IPS-11a (cell line): ENCODE measurements at regions not wholly inside any gene's neighbourhood (a gene's known extent, or its start where the extent isn't known, plus 50 kb on each side); places are given as distances from the start of the nearest gene placed in this dataset.

ENCODE experiments used
- H3K4me3 ChIP-seq: one replicate; pipeline ENCODE4 v1.5.1; 2013; ENCODE audit warnings: low read depth, low read length, control low read depth

DNA sequence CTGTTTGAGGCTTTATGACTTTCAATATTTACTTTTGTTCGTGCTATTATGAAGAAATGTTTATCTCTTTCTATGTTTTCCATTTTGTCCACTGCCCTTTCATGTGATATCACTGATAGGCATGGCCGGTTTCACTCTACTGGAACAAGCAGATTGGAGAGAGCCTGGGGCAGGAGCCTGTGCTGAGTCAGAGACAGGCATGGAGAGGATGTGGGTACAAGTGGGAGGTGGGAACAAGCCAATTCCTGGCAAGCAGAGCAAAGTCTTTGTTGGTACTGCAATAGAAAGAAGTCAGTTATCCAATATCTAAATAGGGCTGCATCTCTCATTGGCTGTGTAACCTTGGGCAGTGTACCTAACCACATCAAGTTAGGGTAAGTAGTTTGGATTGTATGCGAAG lies 545.6 kb upstream of the MAP3K7 start:
- H3K4me3 ChIP-seq = no peak overlapping the region

DNA sequence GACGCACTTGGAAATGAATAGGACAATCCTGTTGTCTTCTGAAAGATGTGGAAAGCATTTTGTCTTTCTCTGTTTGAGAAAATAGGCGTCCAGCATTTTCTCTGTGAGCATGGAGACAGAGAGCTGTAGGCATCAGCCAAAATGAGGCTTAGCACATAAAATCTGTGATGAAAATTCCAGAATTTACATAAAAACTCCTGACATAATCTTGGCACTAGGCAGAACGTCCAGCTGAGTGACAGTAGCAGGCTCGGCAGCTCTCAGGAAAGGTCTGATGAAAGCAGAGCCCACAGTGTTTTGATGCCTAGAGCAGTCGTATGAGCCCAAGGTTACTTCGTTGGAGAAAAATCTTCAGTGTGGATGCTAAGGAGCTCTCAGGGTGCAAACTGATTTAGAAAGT lies 543.3 kb upstream of the MAP3K7 start:
- no peak overlapping the region for H3K4me3 ChIP-seq

DNA sequence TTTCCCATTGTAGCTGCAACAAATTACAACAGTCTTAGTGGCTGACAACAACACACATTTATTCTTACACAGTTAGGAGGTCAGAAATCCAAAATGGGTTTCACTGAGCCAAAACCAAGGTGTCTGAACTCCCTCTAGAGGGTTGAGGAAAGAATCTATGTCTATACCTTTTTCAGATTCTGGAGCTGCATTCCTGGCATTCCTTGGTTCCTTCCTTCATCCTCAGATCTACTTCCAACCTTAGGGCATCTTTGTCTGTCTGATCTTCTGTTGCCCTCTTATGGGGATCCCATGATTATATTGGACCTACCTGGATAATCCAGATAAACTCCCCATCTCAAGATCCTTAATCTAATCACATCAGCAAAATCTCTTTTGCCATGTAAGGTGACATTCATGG lies 540.9 kb upstream of the MAP3K7 start:
- no peak overlapping the region for H3K4me3 ChIP-seq

DNA sequence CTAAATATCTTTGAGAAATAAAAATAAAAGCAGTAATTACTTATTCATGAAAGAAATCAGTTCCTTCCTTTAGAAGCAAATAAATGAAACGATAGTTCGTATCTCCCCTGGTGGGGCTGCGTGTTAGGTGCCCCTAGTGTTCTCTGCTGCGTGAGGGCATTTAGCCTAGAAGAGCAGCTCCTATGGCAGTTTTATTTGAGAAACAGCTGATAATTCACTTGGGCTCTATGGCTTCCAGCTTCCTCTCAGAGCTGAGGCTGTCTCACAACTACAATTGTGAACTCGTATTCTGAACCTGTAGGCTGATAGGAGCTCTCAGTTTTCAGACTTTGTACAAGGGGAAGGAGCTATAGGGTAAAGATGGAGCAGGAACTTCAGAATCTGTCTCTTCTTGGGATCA lies 540.0 kb upstream of the MAP3K7 start:
- H3K4me3 ChIP-seq = no peak overlapping the region

DNA sequence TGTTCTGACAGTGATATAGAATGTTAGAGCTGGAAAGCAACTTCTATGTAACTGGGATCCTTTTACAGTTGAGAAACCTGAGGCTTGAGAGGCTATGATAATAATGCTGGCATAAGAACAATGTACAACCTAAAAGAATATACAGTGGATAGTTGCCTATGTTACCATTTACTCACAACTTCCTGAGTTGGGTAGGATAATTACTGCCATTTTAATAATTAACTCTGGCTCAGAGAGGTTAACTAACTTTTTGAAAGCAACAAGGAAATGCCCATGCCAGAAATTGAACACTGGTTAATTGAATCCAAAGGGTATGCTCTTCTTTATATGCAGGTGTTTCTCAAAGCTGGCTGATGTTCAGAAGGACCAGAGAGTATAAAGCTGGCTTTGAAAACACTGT lies 530.7 kb upstream of the MAP3K7 start:
- no peak overlapping the region for H3K4me3 ChIP-seq

DNA sequence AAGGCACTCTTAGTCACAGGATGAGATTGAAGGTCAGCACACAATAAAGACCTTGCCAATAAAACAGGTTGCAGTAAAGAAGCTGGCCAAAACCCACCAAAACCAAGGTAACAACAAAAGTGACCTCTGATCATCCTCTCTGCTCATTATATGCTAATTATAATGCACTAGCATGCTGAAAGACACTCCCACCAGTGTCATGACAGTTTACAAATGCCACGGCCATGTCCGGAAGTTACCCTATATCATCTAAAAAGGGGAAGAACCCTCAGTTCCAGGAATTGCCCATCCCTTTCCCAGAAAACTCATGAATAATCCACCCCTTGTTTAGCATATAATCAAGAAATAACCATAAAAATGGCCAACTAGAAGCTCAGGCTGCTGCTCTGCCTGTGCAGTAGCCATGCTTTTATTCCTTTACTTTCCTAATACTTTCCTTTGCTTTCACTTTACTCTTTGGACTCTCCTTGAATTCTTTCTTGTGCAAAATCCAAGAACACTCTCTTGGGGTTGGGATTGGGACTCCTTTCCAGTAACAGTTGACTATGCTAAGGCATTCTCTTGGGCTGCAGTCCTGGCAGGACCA lies 527.3 kb upstream of the MAP3K7 start:
- no peak overlapping the region for H3K4me3 ChIP-seq

DNA sequence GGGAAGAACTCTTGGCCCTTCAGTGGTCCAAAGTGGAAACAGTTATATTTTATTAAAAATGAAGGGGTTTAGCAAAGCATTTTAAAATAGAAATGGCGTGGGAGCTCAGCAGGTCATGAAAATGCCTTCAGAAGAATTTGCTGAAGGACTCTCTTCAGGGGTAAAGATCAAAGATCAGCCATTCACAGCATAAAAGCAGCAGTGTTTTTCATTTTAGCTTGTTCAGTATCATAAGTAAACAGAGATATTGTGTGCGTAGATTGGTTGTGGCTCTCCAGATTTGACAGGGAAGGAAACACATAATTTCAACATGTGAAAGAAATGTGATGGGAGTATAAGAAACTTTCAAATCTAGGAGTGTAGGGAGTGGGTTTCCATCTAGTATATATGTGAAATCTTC lies 519.2 kb upstream of the MAP3K7 start:
- H3K4me3 ChIP-seq = no peak overlapping the region

DNA sequence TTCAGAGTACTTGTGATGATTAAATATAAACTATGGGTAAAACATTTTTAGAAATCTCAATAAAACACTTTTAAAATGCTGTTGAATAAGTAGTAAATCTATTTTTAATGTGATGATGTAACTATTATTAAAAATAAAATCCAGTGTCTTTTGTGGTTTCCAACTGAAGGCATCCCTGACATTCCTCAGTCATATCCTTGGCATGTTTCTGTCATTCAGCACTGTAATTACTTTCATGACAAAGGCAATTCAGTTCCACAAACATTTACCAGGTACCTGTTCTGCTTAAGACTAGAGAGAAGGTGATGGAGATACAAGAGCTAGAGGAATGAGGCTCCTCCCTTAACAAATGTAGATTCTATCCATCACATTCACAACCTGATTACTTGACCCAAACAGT lies 518.7 kb upstream of the MAP3K7 start:
- no peak overlapping the region for H3K4me3 ChIP-seq

DNA sequence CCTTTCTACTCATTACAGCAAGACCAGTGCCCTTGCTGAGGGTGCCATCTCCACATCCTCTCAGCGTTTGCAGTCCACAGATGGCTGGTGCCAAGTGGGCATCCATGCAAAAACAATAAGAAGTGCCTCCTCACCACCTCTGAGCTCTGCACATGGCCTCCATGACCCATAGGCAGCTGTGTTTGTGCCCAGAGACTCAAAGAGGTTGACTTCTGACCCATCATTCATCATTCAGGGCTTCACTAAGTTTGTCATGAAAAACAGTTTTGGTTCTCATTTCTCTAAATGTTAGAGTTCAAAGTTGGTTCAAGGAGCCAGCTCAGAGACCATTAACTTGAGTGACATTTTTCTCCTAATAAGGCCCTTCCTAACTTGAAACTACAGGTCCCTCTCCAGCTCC lies 512.6 kb upstream of the MAP3K7 start:
- no peak overlapping the region for H3K4me3 ChIP-seq

DNA sequence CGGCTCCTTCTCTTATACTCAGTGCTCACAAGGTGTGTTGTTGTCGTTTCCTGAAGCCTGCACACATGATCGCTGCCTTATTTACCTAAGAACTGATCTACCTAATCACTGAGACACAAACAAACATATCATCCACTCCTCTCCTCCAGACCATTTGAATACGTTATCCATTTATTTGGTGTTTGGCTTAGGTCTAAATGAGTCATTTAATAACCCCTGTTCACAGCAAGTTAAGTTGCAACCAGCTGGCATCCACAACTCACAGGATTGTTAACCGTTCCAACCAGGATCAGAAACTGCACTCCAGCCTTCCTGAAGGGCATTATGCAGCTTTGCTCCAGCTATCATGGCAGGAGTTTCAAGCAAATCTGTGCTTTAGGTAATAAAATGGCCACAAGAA lies 511.1 kb upstream of the MAP3K7 start:
- H3K4me3 ChIP-seq = no peak overlapping the region

DNA sequence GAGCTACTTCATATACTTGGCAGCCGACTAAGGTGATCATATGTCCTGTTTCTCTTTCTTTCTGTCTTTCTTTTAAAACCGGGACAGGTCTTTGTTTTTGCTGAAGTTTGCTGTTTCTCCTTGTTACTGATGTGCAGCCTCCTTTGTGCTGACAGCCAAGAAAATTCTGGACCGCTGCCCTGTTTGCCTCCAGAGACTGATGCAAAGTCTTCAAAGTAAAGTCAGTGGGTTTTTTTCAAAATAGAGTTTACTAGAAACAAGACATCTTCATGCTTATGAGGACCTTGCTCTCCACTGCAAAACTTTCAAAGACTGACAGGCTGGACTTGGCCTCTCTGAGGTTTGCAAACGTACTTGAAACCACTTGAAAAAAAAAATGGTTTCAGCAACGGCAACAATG lies 510.5 kb upstream of the MAP3K7 start:
- H3K4me3 ChIP-seq = no peak overlapping the region

DNA sequence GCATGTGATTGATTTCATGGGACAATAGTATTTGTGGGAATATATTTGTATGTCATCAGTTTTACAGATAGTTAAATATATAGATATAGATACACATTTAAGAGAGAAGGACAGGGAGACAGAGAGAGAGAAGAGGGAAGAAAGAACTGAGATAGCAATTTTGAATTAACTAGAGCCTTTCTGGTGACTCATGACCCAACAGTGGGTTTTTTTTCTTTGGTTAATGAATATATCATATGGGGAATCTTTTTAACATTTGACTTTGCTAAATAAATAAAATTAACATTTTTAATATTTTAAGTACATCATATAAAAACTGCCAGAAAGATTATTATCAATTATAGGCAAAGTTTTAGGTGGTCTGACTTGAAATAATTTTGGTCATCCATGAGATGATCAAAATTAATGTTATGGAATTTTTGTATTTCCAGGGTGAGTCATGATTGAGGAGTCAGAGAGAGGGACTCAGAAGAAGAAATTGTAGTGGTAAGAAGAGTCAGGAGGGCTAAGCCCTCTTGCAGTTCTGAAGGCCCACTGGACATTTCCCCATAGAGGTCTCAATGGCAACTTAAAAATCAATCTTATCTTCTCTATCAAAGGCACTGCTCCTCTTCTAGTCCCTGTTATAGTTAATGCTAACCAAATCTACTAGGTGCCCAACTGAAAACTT lies 508.1 kb upstream of the MAP3K7 start:
- no peak overlapping the region for H3K4me3 ChIP-seq

DNA sequence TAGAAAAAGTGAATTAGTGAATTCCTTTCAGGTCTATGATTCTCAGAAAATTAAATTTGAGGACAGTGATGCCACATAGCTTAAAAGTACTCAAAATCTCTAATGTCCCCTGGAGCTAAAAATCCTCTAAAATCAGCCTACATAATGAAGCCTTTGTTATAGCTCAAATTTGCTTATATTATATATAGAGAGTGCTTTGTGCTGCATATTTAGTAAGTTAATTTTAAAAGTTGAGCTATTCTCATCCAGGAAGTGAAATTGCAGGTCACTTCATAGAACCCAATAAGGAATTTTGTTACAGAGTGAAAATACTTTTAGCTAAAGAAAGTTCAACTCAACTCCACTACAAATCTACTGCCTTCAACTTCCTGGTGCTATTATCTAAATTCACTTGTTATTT lies 507.5 kb upstream of the MAP3K7 start:
- H3K4me3 ChIP-seq = no peak overlapping the region

DNA sequence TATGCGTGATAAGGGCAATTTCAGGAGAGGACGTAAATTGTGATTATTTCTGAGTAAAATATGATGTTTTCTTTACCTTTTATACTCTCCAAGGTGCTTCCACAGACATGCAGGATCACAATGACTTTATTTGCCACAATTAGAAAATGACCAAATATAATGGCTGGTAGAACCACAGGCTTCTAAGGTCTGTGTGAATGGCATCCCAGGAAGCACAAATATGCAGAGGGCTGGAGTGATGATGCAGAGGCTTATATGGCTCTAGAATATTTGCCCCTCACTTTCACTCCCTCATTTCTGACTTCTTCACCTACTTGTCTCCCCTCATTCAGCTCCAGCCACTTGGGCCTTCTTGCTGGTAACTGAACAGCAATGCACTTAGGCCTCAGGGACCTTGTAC lies 502.1 kb upstream of the MAP3K7 start:
- H3K4me3 ChIP-seq = no peak overlapping the region

DNA sequence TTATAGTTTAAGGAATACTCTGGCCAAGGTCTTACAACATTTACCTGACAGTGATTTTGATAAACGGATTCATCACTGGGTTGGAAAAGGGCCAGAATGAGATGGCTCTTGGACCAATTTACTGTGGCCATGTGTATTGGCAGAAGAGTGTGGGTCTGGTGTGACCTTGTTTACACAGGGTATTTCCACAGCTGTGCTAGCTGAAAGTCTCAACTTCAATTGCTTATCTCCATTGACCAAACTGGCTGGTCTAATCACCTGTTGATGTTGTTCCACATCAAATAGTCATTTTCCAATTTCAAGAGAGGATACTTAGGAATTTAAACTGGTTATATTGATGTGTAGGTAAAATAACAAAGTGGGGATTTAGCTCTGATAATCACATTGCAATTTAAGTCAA lies 501.6 kb upstream of the MAP3K7 start:
- no peak overlapping the region for H3K4me3 ChIP-seq

DNA sequence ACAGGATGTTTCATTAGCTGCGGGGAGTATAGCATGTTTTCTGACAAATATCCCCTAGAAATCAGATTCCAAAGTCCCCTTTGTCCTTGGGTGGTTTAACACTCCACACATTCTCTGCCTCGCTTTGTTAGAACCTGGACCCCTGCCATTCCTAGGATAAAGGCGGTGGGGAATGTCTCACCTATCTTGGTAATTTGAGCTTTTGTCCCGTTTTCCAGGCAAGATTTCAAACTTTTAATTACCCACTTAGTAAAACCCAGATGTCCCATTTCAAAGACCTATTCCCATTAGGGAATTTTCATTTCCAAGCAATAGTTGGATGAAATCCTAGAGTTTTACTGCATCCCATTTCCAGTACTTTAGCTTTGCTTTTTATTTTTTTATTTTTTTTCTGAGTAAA lies 501.0 kb upstream of the MAP3K7 start:
- H3K4me3 ChIP-seq = no peak overlapping the region

DNA sequence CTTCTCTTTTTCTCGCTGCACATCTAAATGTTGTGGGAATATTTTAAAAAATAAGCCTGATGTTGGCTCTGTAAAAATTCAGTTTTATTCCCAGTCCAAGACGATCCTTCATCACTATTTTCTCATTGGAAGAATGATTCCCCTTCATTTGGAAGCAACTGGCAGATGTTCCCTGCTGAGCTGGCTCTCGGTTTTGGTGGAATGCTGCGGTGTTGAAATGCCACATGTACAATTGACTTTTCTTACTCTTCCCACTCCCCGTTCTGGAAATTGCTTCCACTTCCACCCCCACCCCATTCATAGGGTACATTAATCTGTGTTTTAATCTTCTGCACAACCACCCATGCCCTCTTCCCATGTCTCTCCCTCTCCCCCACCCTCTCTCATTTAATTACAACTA lies 496.3 kb upstream of the MAP3K7 start:
- no peak overlapping the region for H3K4me3 ChIP-seq

DNA sequence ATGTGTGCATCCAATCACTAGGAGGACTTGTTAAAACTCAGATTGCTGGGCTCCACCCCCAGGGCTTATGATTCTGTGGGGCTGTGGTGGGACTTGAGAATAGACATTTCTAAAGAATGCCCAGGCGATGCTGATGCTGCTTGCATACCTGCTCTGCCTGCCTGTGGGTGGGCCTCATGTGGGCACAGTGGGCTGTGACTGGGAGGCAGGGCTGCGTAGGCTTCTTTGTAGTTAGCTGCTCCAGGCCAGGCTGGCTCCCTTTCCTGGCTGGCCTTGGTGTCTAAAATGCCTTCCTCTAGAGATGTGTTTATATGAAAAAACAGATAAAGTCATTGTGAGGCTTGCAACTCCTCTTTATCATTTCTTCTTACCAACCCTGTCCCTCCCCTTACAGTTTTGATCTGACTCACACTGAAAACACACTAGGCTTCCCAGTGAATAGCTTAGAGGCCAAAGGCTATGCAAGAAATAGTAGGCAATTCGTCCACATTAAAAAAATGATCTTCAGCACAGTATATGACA lies 495.5 kb upstream of the MAP3K7 start:
- H3K4me3 ChIP-seq = no peak overlapping the region

DNA sequence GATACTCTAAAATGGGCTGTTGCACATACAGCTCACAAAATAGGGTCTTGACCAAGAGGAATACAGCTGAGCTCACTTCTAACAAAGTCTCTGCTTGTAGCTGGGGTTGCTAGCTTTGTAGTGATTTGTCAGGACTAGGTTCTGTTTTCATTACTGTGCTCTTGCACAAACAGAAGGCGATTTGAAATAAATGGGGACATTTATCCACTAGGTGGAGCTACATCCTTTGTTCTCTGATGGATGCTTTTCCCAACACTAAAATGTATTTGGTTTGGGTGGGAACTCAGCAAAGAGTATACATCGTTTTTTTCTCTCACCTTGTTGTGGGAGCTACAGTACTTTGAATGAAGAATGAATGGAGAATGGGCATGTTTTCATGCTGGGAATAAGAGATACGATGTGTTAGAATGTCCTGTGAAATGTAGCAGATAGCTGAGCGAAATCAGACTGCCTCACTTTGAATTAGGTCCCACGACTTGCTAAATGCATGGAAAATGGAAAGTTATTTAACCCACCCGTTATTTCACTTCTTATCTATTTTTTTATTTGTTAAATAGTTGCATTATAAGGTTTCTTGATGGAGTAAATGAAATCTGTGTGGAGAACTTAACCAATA lies 494.7 kb upstream of the MAP3K7 start:
- H3K4me3 ChIP-seq = no peak overlapping the region

DNA sequence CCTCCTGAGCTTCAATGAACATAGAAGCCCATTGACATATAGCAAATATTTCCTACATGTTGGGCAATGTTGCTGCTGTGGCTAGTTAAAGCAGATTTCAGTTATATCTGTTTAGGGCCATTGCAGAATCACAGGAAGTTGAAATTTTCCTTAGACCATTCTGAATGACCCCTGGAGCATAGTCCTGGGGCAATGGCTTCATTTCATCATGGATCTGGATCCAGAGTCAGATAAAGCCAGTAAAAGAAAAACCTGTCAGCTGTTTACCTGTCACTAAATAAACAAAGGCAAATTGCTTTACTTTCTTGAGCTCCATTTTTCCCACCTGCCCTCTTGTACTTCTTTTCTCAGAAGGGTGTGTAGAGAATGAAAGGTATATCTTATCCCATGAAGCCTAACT lies 494.0 kb upstream of the MAP3K7 start:
- H3K4me3 ChIP-seq = no peak overlapping the region

DNA sequence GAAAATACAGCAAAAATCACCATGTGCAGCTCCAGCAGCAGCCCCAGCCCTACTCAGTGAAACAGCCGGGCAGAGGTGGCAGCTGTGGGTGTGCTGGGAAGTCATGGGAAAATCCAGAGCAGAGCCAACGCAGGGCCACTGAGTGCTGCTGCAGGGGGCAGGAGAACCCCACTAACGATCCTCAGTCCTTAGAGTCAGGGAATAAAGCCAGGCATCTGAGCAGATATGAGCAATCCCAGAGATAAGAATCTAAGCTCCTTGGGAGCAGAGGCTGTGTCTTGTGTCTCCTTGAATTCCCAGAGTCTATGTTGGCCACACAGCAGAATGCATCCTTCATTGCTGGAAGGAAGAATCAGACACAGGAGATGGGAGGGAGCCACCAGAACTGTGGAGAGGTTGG lies 493.1 kb upstream of the MAP3K7 start:
- no peak overlapping the region for H3K4me3 ChIP-seq

DNA sequence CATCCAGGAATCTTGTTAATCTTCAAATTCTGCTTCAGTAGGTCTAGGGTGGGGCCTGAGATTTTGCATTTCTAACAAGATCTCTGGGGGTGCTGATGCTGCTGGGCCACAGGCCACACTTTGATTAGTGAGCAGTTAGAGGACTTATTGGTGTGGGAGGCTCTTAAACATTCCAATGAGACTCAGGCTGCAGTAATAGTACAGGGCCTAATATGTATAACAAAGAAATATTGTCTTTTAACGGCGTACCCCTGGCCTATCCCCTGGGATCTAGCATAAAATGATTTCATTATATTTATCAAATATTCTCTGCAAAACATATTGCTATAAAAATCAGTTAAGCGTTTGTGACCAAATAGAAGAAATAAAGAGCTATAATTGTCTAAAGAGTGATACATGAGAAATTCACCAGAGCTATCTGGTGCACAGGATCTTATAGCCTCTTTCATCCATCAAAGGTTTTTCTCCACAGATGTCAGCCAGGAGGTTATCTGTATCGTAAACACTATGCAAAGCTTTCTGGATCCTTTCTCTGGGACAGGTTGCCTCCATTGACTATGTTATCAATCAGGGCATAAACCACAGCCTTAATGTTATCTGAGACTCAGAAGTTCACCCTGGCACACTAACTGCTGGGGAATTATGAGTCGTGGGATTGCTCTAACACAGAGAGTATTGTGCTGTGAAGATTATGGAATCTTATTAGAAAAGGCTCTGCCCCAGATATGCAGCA lies 488.5 kb upstream of the MAP3K7 start:
- H3K4me3 ChIP-seq = no peak overlapping the region
